Stomach (tissue), 4 donors: ENCODE measurements at regions not wholly inside any gene's neighbourhood (a gene's known extent, or its start where the extent isn't known, plus 50 kb on each side); places are given as distances from the start of the nearest gene placed in this dataset.
"Not testable (repeated sequence)": the region's sequence is repeated elsewhere in the genome, so short reads cannot be mapped to it uniquely, and the experiment has no call there.

Experiments
- CTCF ChIP-seq, 7 experiments: fragments of 450-650 bp in 4 of 7; fragments of 200-600 bp in 3 of 7; sonication (generic) in 3 of 7; IDR thresholded peaks; one replicate each; pipeline ENCODE4 v1.5.1; 2016 to 2019; ENCODE audit warnings: antibody characterized with exemption in 7 of 7, control low read depth in 2 of 7, mild to moderate bottlenecking in 1 of 7
- EP300 ChIP-seq: sonication (generic); formaldehyde crosslinking; IDR thresholded peaks from one replicate; pipeline ENCODE4 v1.6.1; 2017; ENCODE audit warnings: antibody characterized with exemption

GRCh38 chr2:87452861-87453260, 295.0 kb upstream of the PLGLB2 start:
- not testable (repeated sequence) for TF ChIP-seq CTCF (IDR thresholded peaks at IDR 0.05); EP300
